ENCODE measurements at regions not wholly inside any gene's neighbourhood (a gene's known extent, or its start where the extent isn't known, plus 50 kb on each side); places are given as distances from the start of the nearest gene placed in this dataset.

GRCh38 chr14:22232933-22233332, 356.1 kb downstream of the DAD1 start:
- TF ChIP-seq GATA2 (IDR thresholded peaks at IDR 0.05; ENCODE audit: low read depth, low read length): no peak
- TF ChIP-seq GATA3 (IDR thresholded peaks at IDR 0.05; ENCODE audit: low read depth, low read length): no peak

GRCh38 chr14:22232486-22232885, 356.5 kb downstream of the DAD1 start:
- no peak for TF ChIP-seq GATA2 (IDR thresholded peaks at IDR 0.05; ENCODE audit: low read depth, low read length)
- TF ChIP-seq GATA3 (IDR thresholded peaks at IDR 0.05; ENCODE audit: low read depth, low read length): no peak

- no peak for TF ChIP-seq GATA3 (IDR thresholded peaks at IDR 0.05; ENCODE audit: low read depth, low read length)
- TF ChIP-seq GATA2 (IDR thresholded peaks at IDR 0.05; ENCODE audit: low read depth, low read length): no peak
Measured at GRCh38 chr14:22231018-22231417, 358.0 kb downstream of the DAD1 start.

GRCh38 chr14:22230517-22230916, 358.5 kb downstream of the DAD1 start:
- TF ChIP-seq GATA3 (IDR thresholded peaks at IDR 0.05; ENCODE audit: low read depth, low read length): no peak
- no peak for TF ChIP-seq GATA2 (IDR thresholded peaks at IDR 0.05; ENCODE audit: low read depth, low read length)

DNA sequence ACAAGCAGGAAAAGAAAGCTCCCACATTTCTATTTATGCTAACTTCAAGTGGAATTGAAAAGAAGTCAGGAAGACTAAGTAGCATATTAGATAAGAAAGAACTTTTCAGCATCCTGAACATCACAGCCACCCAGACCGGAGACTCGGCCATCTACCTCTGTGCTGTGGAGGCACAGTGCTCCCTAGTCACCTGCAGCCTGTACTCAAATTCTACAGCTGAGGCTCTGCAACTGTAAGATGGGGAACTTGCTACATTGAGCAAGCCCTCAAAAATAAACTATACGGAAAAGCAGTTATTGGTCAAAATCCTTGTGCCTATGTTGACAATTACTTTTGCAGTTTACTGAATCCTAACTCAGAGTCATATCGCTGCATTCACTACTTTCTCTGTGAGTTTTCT, 361.9 kb downstream of the DAD1 start:
- TF ChIP-seq GATA3 (IDR thresholded peaks at IDR 0.05; ENCODE audit: low read depth, low read length) (no peak), GATA2 (IDR thresholded peaks at IDR 0.05; ENCODE audit: low read depth, low read length) (no peak)

GRCh38 chr14:22226381-22226780, 362.6 kb downstream of the DAD1 start:
- TF ChIP-seq GATA3 (IDR thresholded peaks at IDR 0.05; ENCODE audit: low read depth, low read length) (no peak), GATA2 (IDR thresholded peaks at IDR 0.05; ENCODE audit: low read depth, low read length) (no peak)

- TF ChIP-seq GATA2 (IDR thresholded peaks at IDR 0.05; ENCODE audit: low read depth, low read length) (no peak), GATA3 (IDR thresholded peaks at IDR 0.05; ENCODE audit: low read depth, low read length) (no peak)
Measured at GRCh38 chr14:22225516-22226140, 363.4 kb downstream of the DAD1 start.

- TF ChIP-seq GATA2 (IDR thresholded peaks at IDR 0.05; ENCODE audit: low read depth, low read length) (no peak), GATA3 (IDR thresholded peaks at IDR 0.05; ENCODE audit: low read depth, low read length) (no peak)
Measured at GRCh38 chr14:22221508-22221907, 367.5 kb downstream of the DAD1 start.

GRCh38 chr14:22220427-22220826, 368.6 kb downstream of the DAD1 start:
- TF ChIP-seq GATA2 (IDR thresholded peaks at IDR 0.05; ENCODE audit: low read depth, low read length) (no peak), GATA3 (IDR thresholded peaks at IDR 0.05; ENCODE audit: low read depth, low read length) (no peak)

DNA sequence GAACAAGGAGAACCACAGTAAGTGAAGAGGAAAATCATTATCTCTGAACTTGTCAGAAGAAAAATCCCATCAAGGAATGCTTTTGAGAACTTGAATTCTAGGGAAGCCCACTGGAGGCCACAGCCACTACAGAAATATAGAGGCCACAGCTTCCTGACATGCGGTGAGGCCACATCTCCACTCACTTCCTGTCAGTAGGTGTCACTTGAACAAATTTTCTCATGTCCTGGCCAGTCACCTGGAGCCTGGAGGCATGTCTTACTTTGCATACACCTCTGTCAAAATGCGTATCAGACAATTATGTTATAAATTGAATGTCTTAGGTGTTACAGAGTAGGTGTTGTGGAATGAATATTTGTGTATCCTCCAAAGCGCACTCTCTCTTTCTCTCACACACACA, 370.3 kb downstream of the DAD1 start:
- no peak for TF ChIP-seq GATA3 (IDR thresholded peaks at IDR 0.05; ENCODE audit: low read depth, low read length)
- no peak for TF ChIP-seq GATA2 (IDR thresholded peaks at IDR 0.05; ENCODE audit: low read depth, low read length)

GRCh38 chr14:22213120-22213519, 375.9 kb downstream of the DAD1 start:
- TF ChIP-seq GATA2 (IDR thresholded peaks at IDR 0.05; ENCODE audit: low read depth, low read length) (no peak), GATA3 (IDR thresholded peaks at IDR 0.05; ENCODE audit: low read depth, low read length) (no peak)

DNA sequence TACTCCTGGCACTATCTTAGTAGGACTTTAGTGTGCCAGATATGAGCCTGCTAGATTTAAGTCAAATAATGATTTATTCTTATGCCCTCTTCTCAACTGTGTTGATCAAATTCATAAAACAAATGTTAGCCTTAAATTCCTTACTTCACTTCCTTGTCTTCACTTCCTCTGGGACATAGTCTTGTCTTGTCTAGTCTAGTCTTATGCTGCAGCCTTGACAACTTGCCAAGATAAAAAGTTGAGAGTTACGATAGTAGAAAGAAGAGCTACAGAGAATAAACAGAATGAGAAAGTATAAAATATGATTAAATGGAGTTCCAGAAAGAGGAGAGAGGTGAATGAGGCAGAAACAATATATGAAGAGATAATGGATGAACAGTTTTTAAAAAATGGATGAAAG, 378.1 kb downstream of the DAD1 start:
- TF ChIP-seq GATA2 (IDR thresholded peaks at IDR 0.05; ENCODE audit: low read depth, low read length) (no peak), GATA3 (IDR thresholded peaks at IDR 0.05; ENCODE audit: low read depth, low read length) (no peak)

- TF ChIP-seq GATA3 (IDR thresholded peaks at IDR 0.05; ENCODE audit: low read depth, low read length) (no peak), GATA2 (IDR thresholded peaks at IDR 0.05; ENCODE audit: low read depth, low read length) (no peak)
Measured at GRCh38 chr14:22210026-22210425, 379.0 kb downstream of the DAD1 start.

- TF ChIP-seq GATA2 (IDR thresholded peaks at IDR 0.05; ENCODE audit: low read depth, low read length) (no peak), GATA3 (IDR thresholded peaks at IDR 0.05; ENCODE audit: low read depth, low read length) (no peak)
Measured at GRCh38 chr14:22203036-22203435, 386.0 kb downstream of the DAD1 start.

DNA sequence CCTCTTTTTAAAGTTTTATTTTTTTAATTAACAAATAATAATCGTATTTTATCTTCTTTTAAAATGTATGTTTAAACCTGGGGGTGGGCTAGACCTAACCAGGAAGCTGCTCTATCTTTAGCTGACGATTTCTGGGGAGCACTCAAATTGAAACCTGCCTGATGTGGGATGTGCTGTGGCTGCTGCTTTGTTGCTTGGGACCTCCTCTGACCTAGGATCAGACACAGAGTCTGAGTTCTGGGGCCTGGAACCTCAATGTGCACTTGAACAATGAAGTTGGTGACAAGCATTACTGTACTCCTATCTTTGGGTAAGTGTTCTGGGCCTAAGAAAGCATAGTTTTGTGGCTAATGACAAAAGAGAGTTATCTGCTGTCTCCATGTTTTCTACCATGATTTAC, 386.7 kb downstream of the DAD1 start:
- TF ChIP-seq GATA3 (IDR thresholded peaks at IDR 0.05; ENCODE audit: low read depth, low read length) (no peak), GATA2 (IDR thresholded peaks at IDR 0.05; ENCODE audit: low read depth, low read length) (no peak)
